ENCODE measurements at regions not wholly inside any gene's neighbourhood (a gene's known extent, or its start where the extent isn't known, plus 50 kb on each side); places are given as distances from the start of the nearest gene placed in this dataset.
"Not testable (repeated sequence)": the region's sequence is repeated elsewhere in the genome, so short reads cannot be mapped to it uniquely, and the experiment has no call there.

DNA sequence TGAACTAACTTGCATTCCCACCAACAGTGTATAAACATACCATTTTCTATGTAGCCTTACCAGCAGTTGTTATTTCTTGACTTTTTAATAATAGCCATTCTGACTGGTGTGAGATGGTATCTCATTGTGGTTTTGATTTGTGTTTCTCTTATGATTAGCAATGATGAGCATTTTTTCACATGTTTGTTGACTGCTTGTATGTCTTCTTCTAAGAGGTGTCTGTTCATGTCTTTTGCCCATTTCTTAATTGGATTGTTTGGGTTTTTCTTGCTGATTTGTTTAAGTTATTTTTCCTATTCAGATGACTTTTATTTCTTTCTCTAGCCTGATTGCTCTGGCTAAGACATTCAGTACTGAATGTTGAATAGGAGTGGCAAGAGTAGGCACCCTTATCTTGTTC, 230.3 kb downstream of the DAD1 start:
- Histone ChIP-seq H3K4me3 (ENCODE audit: low read depth in 2 of 2, low read length in 2 of 2) (no peak overlapping the region), H3K27ac (ENCODE audit: low read length) (no peak overlapping the region), H3K27me3 (ENCODE audit: control insufficient read depth, insufficient read depth, low read length) (no peaks in the 10 kb centered on the region), H3K36me3 (ENCODE audit: control insufficient read depth, insufficient read depth, low read length) (no peaks in the 10 kb centered on the region), H3K4me1 (ENCODE audit: control insufficient read depth, insufficient read depth, low read length) (no peaks in the 10 kb centered on the region), H3K9me3 (ENCODE audit: control insufficient read depth, insufficient read depth, low read depth, low read length) (no peaks in the 10 kb centered on the region)
- no TSS peak for BruUV-seq (replicated peaks)
- TF ChIP-seq SIN3A (IDR thresholded peaks at IDR 0.05; ENCODE audit: borderline replicate concordance, insufficient read depth, low read depth, low read length): no peak
- TF ChIP-seq, protein P1, sequence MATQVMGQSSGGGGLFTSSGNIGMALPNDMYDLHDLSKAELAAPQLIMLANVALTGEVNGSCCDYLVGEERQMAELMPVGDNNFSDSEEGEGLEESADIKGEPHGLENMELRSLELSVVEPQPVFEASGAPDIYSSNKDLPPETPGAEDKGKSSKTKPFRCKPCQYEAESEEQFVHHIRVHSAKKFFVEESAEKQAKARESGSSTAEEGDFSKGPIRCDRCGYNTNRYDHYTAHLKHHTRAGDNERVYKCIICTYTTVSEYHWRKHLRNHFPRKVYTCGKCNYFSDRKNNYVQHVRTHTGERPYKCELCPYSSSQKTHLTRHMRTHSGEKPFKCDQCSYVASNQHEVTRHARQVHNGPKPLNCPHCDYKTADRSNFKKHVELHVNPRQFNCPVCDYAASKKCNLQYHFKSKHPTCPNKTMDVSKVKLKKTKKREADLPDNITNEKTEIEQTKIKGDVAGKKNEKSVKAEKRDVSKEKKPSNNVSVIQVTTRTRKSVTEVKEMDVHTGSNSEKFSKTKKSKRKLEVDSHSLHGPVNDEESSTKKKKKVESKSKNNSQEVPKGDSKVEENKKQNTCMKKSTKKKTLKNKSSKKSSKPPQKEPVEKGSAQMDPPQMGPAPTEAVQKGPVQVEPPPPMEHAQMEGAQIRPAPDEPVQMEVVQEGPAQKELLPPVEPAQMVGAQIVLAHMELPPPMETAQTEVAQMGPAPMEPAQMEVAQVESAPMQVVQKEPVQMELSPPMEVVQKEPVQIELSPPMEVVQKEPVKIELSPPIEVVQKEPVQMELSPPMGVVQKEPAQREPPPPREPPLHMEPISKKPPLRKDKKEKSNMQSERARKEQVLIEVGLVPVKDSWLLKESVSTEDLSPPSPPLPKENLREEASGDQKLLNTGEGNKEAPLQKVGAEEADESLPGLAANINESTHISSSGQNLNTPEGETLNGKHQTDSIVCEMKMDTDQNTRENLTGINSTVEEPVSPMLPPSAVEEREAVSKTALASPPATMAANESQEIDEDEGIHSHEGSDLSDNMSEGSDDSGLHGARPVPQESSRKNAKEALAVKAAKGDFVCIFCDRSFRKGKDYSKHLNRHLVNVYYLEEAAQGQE (IDR thresholded peaks at IDR 0.05; ENCODE audit: insufficient read depth in 1 of 2, low read depth in 2 of 2, low read length in 1 of 2): no peak
- no peak for TF ChIP-seq TCF7L2 (IDR thresholded peaks at IDR 0.05; ENCODE audit: low read depth, low read length)
- no peak for TF ChIP-seq POLR2AphosphoS5 (IDR thresholded peaks at IDR 0.05; ENCODE audit: low read depth, low read length)
- TF ChIP-seq, protein P2, sequence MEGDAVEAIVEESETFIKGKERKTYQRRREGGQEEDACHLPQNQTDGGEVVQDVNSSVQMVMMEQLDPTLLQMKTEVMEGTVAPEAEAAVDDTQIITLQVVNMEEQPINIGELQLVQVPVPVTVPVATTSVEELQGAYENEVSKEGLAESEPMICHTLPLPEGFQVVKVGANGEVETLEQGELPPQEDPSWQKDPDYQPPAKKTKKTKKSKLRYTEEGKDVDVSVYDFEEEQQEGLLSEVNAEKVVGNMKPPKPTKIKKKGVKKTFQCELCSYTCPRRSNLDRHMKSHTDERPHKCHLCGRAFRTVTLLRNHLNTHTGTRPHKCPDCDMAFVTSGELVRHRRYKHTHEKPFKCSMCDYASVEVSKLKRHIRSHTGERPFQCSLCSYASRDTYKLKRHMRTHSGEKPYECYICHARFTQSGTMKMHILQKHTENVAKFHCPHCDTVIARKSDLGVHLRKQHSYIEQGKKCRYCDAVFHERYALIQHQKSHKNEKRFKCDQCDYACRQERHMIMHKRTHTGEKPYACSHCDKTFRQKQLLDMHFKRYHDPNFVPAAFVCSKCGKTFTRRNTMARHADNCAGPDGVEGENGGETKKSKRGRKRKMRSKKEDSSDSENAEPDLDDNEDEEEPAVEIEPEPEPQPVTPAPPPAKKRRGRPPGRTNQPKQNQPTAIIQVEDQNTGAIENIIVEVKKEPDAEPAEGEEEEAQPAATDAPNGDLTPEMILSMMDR (IDR thresholded peaks at IDR 0.05): no peak
- POLR2A ChIA-PET: no interaction called here
- CTCF ChIA-PET: no interaction called here
- ATAC-seq (no peak), DNase-seq (ENCODE audit: low read depth, low spot score) (no peak)
- in situ Hi-C loops (cut with HindIII; ENCODE audit: low pct_unique_long_range_greater_than_20kb, low sequenced_read_pairs): no loop called here
- intact Hi-C loops (cut with micrococcal nuclease; ENCODE audit: unreplicated experiment): no loop called here

DNA sequence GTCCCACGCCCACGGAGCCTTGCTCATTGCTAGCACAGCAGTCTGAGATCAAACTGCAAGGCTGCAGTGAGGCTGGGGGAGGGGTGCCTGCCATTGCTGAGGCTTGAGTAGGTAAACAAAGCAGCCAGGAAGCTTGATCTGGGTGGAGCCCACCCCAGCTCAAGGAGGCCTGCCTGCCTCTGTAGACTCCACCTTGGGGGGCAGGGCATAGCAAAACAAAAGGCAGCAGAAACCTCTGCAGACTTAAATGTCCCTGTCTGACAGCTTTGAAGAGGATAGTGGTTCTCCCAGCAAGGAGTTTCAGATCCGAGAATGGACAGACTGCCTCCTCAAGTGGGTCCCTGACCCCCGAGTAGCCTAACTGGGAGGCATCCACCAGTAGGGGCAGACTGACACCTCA, 239.7 kb downstream of the DAD1 start:
- H3K9me3 ChIP-seq (ENCODE audit: control insufficient read depth, insufficient read depth, low read depth, low read length); H3K4me3 ChIP-seq (ENCODE audit: low read depth in 2 of 2, low read length in 2 of 2); ATAC-seq; in situ Hi-C loops (cut with HindIII; ENCODE audit: low pct_unique_long_range_greater_than_20kb, low sequenced_read_pairs); intact Hi-C loops (cut with micrococcal nuclease; ENCODE audit: unreplicated experiment); H3K4me1 ChIP-seq (ENCODE audit: control insufficient read depth, insufficient read depth, low read length); H3K27me3 ChIP-seq (ENCODE audit: control insufficient read depth, insufficient read depth, low read length); POLR2A ChIA-PET; CTCF ChIA-PET; BruUV-seq (replicated peaks); H3K27ac ChIP-seq (ENCODE audit: low read length); H3K36me3 ChIP-seq (ENCODE audit: control insufficient read depth, insufficient read depth, low read length); DNase-seq (ENCODE audit: low read depth, low spot score): not testable (repeated sequence)

DNA sequence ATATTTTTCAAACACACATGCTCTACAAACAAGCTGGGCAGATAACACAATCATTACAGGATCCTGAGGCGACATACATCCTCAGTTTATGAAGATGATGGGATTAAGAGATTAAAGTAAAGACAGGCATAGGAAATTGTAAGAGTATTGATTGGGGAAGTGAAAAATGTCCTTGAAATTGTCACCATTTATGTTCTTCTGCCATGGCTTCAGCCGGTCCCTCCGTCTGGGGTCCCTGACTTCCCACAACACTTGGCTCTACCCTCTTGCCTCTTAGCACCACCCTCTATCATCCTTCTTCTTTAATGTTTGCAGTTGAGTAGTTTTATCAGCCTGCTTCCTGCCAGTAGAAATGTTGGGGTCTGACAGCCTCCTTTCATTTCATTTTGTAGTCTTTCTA, 244.4 kb downstream of the DAD1 start:
- in situ Hi-C loops (cut with HindIII; ENCODE audit: low pct_unique_long_range_greater_than_20kb, low sequenced_read_pairs): no loop called here
- ChIA-PET POLR2A (no interaction called here), CTCF (no interaction called here)
- Histone ChIP-seq H3K9me3 (ENCODE audit: control insufficient read depth, insufficient read depth, low read depth, low read length) (no peaks in the 10 kb centered on the region), H3K36me3 (ENCODE audit: control insufficient read depth, insufficient read depth, low read length) (no peaks in the 10 kb centered on the region), H3K27me3 (ENCODE audit: control insufficient read depth, insufficient read depth, low read length) (no peaks in the 10 kb centered on the region), H3K4me3 (ENCODE audit: low read depth in 2 of 2, low read length in 2 of 2) (no peak overlapping the region), H3K4me1 (ENCODE audit: control insufficient read depth, insufficient read depth, low read length) (no peaks in the 10 kb centered on the region), H3K27ac (ENCODE audit: low read length) (no peak overlapping the region)
- TF ChIP-seq POLR2AphosphoS5 (IDR thresholded peaks at IDR 0.05; ENCODE audit: low read depth, low read length) (no peak), SIN3A (IDR thresholded peaks at IDR 0.05; ENCODE audit: borderline replicate concordance, insufficient read depth, low read depth, low read length) (no peak), TCF7L2 (IDR thresholded peaks at IDR 0.05; ENCODE audit: low read depth, low read length) (no peak)
- TF ChIP-seq, protein P2 (IDR thresholded peaks at IDR 0.05): no peak
- TF ChIP-seq, protein P1 (IDR thresholded peaks at IDR 0.05; ENCODE audit: insufficient read depth in 1 of 2, low read depth in 2 of 2, low read length in 1 of 2): no peak
- ATAC-seq (no peak), DNase-seq (ENCODE audit: low read depth, low spot score) (no peak)
- intact Hi-C loops (cut with micrococcal nuclease; ENCODE audit: unreplicated experiment): no loop called here
- BruUV-seq (replicated peaks): no TSS peak

DNA sequence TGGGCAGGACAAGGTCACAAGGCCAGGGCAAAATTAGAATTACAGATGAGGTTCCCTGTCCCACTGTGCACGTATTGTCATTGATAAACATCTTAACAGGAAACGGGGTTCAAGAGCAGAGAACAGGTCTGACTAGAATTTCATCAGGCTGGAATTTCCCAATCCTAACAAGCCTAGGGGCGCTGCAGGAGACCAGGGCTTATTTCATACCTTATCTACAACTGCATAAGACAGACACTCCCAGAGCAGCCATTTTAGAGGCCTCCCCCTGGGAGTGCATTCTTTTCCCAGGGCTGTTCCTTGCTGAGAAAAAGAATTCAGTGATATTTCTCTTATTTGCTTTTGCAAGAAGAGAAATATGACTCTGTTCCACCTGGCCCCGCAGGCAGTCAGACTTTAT, 244.8 kb downstream of the DAD1 start:
- DNase-seq (ENCODE audit: low read depth, low spot score); POLR2A ChIA-PET; H3K36me3 ChIP-seq (ENCODE audit: control insufficient read depth, insufficient read depth, low read length); H3K27ac ChIP-seq (ENCODE audit: low read length); ATAC-seq; BruUV-seq (replicated peaks); in situ Hi-C loops (cut with HindIII; ENCODE audit: low pct_unique_long_range_greater_than_20kb, low sequenced_read_pairs); H3K4me3 ChIP-seq (ENCODE audit: low read depth in 2 of 2, low read length in 2 of 2); H3K4me1 ChIP-seq (ENCODE audit: control insufficient read depth, insufficient read depth, low read length); H3K27me3 ChIP-seq (ENCODE audit: control insufficient read depth, insufficient read depth, low read length); CTCF ChIA-PET; intact Hi-C loops (cut with micrococcal nuclease; ENCODE audit: unreplicated experiment); H3K9me3 ChIP-seq (ENCODE audit: control insufficient read depth, insufficient read depth, low read depth, low read length): not testable (repeated sequence)
